ENCODE measurements at regions not wholly inside any gene's neighbourhood (a gene's known extent, or its start where the extent isn't known, plus 50 kb on each side); places are given as distances from the start of the nearest gene placed in this dataset.
"Not testable (repeated sequence)": the region's sequence is repeated elsewhere in the genome, so short reads cannot be mapped to it uniquely, and the experiment has no call there.

GRCh38 chr3:124639406-124640237 is 90.6 kb upstream of the UMPS start:
- no peaks in the 10 kb centered on the region for H3K9me3 Mint-ChIP-seq
- no peaks in the 10 kb centered on the region for H3K36me3 Mint-ChIP-seq (ENCODE audit: low read depth)
- H3K27me3 Mint-ChIP-seq = peaks cover 43% of the 10 kb centered on the region
- intact Hi-C loops (cut with micrococcal nuclease) = loop anchor here (1.0 to 2.0 kb wide), 3 partner anchors 11 to 46 kb away; no protein-coding TSS in a partner anchor
- peak; percentile 78 for DNase-seq
- peak overlapping the region; percentile 76 for H3K27ac Mint-ChIP-seq
- peaks cover 41% of the 10 kb centered on the region for H3K4me1 Mint-ChIP-seq
- peak overlapping the region; percentile 74 for H3K4me3 Mint-ChIP-seq

GRCh38 chr3:124640635-124641306 is 89.5 kb upstream of the UMPS start:
- peaks cover 43% of the 10 kb centered on the region for H3K27me3 Mint-ChIP-seq
- H3K4me1 Mint-ChIP-seq = peaks cover 36% of the 10 kb centered on the region
- no peaks in the 10 kb centered on the region for H3K36me3 Mint-ChIP-seq (ENCODE audit: low read depth)
- no peak for DNase-seq
- H3K4me3 Mint-ChIP-seq = peak overlapping the region; percentile 74
- intact Hi-C loops (cut with micrococcal nuclease) = loop anchor here (1.0 kb wide), 1 partner anchor 10 kb away; no protein-coding TSS in a partner anchor
- H3K9me3 Mint-ChIP-seq = no peaks in the 10 kb centered on the region
- H3K27ac Mint-ChIP-seq = no peak overlapping the region

- no peak overlapping the region for H3K4me3 Mint-ChIP-seq
- H3K36me3 Mint-ChIP-seq (ENCODE audit: low read depth) = no peaks in the 10 kb centered on the region
- intact Hi-C loops (cut with micrococcal nuclease) = no loop called here
- H3K4me1 Mint-ChIP-seq = peaks cover 24% of the 10 kb centered on the region
- no peaks in the 10 kb centered on the region for H3K9me3 Mint-ChIP-seq
- H3K27me3 Mint-ChIP-seq = peaks cover 46% of the 10 kb centered on the region
- no peak overlapping the region for H3K27ac Mint-ChIP-seq
- no peak for DNase-seq
These were observed 86.8 kb upstream of the UMPS start for GRCh38 chr3:124643453-124643852.

- not testable (repeated sequence) for H3K4me3 Mint-ChIP-seq, H3K9me3 Mint-ChIP-seq
These were observed 84.1 kb upstream of the UMPS start for GRCh38 chr3:124646186-124646585.

GRCh38 chr3:124648551-124648950 is 81.7 kb upstream of the UMPS start:
- H3K36me3 Mint-ChIP-seq (ENCODE audit: low read depth) = no peaks in the 10 kb centered on the region
- no peaks in the 10 kb centered on the region for H3K9me3 Mint-ChIP-seq
- no peak for DNase-seq
- intact Hi-C loops (cut with micrococcal nuclease) = no loop called here
- no peak overlapping the region for H3K4me3 Mint-ChIP-seq
- H3K27ac Mint-ChIP-seq = no peak overlapping the region
- H3K4me1 Mint-ChIP-seq = peaks cover 15% of the 10 kb centered on the region
- H3K27me3 Mint-ChIP-seq = peaks cover 43% of the 10 kb centered on the region

More at GRCh38 chr3:124646186-124646585, 84.1 kb upstream of the UMPS start:
- H3K27ac Mint-ChIP-seq; intact Hi-C loops (cut with micrococcal nuclease); DNase-seq; H3K36me3 Mint-ChIP-seq (ENCODE audit: low read depth): not testable (repeated sequence)
- H3K27me3 Mint-ChIP-seq = peaks cover 53% of the 10 kb centered on the region
- peaks cover 18% of the 10 kb centered on the region for H3K4me1 Mint-ChIP-seq

GRCh38 chr3:124650798-124651197 is 79.5 kb upstream of the UMPS start:
- DNase-seq = peak; percentile 65
- Mint-ChIP-seq H3K36me3 (ENCODE audit: low read depth) (no peaks in the 10 kb centered on the region), H3K4me3 (peak overlapping the region; percentile 6), H3K9me3 (no peaks in the 10 kb centered on the region), H3K27me3 (peaks cover 38% of the 10 kb centered on the region), H3K4me1 (peaks cover 13% of the 10 kb centered on the region), H3K27ac (peak overlapping the region; percentile 76)
- intact Hi-C loops (cut with micrococcal nuclease) = loop anchor here (1.0 kb wide), 1 partner anchor 10 kb away; no protein-coding TSS in a partner anchor

GRCh38 chr3:124651416-124651815 is 78.8 kb upstream of the UMPS start:
- H3K9me3 Mint-ChIP-seq; intact Hi-C loops (cut with micrococcal nuclease); DNase-seq; H3K36me3 Mint-ChIP-seq (ENCODE audit: low read depth); H3K4me3 Mint-ChIP-seq: not testable (repeated sequence)
- Mint-ChIP-seq H3K27ac (peak overlapping the region; percentile 30), H3K27me3 (peaks cover 39% of the 10 kb centered on the region), H3K4me1 (peaks cover 13% of the 10 kb centered on the region)

- Mint-ChIP-seq H3K9me3 (no peaks in the 10 kb centered on the region), H3K36me3 (ENCODE audit: low read depth) (no peaks in the 10 kb centered on the region), H3K4me1 (peaks cover 13% of the 10 kb centered on the region), H3K27me3 (peaks cover 39% of the 10 kb centered on the region), H3K27ac (peak overlapping the region; percentile 30), H3K4me3 (no peak overlapping the region)
- no peak for DNase-seq
- intact Hi-C loops (cut with micrococcal nuclease) = no loop called here
These were observed 78.2 kb upstream of the UMPS start for GRCh38 chr3:124652009-124652408.

GRCh38 chr3:124653071-124653796 is 77.0 kb upstream of the UMPS start:
- Mint-ChIP-seq H3K36me3 (ENCODE audit: low read depth) (no peaks in the 10 kb centered on the region), H3K27ac (no peak overlapping the region), H3K4me3 (no peak overlapping the region), H3K9me3 (no peaks in the 10 kb centered on the region), H3K27me3 (peaks cover 38% of the 10 kb centered on the region), H3K4me1 (peaks cover 13% of the 10 kb centered on the region)
- no peak for DNase-seq
- intact Hi-C loops (cut with micrococcal nuclease) = no loop called here

- peaks cover 13% of the 10 kb centered on the region for H3K4me1 Mint-ChIP-seq
- H3K27ac Mint-ChIP-seq = no peak overlapping the region
- no peaks in the 10 kb centered on the region for H3K9me3 Mint-ChIP-seq
- no peak for DNase-seq
- no peak overlapping the region for H3K4me3 Mint-ChIP-seq
- no peaks in the 10 kb centered on the region for H3K36me3 Mint-ChIP-seq (ENCODE audit: low read depth)
- intact Hi-C loops (cut with micrococcal nuclease) = no loop called here
- H3K27me3 Mint-ChIP-seq = peaks cover 34% of the 10 kb centered on the region
These were observed 76.3 kb upstream of the UMPS start for GRCh38 chr3:124653797-124654469.

GRCh38 chr3:124654470-124654845 is 75.8 kb upstream of the UMPS start:
- H3K4me3 Mint-ChIP-seq = no peak overlapping the region
- no peak for DNase-seq
- intact Hi-C loops (cut with micrococcal nuclease) = no loop called here
- H3K36me3 Mint-ChIP-seq (ENCODE audit: low read depth) = no peaks in the 10 kb centered on the region
- peaks cover 13% of the 10 kb centered on the region for H3K4me1 Mint-ChIP-seq
- H3K9me3 Mint-ChIP-seq = no peaks in the 10 kb centered on the region
- no peak overlapping the region for H3K27ac Mint-ChIP-seq
- H3K27me3 Mint-ChIP-seq = peaks cover 31% of the 10 kb centered on the region

- intact Hi-C loops (cut with micrococcal nuclease) = no loop called here
- no peak for DNase-seq
- peaks cover 31% of the 10 kb centered on the region for H3K27me3 Mint-ChIP-seq
- peaks cover 5% of the 10 kb centered on the region for H3K4me1 Mint-ChIP-seq
- H3K9me3 Mint-ChIP-seq = no peaks in the 10 kb centered on the region
- H3K36me3 Mint-ChIP-seq (ENCODE audit: low read depth) = no peaks in the 10 kb centered on the region
- H3K27ac Mint-ChIP-seq = no peak overlapping the region
- no peak overlapping the region for H3K4me3 Mint-ChIP-seq
These were observed 73.7 kb upstream of the UMPS start for GRCh38 chr3:124656531-124656930.

- Mint-ChIP-seq H3K36me3 (ENCODE audit: low read depth) (no peaks in the 10 kb centered on the region), H3K4me3 (no peak overlapping the region), H3K27me3 (peaks cover 35% of the 10 kb centered on the region), H3K27ac (no peak overlapping the region), H3K9me3 (no peaks in the 10 kb centered on the region), H3K4me1 (peaks cover 5% of the 10 kb centered on the region)
- intact Hi-C loops (cut with micrococcal nuclease) = no loop called here
- DNase-seq = no peak
These were observed 73.1 kb upstream of the UMPS start for GRCh38 chr3:124657138-124657537.

All from activated CD4-positive, alpha-beta T cell treated with anti-CD3 and anti-CD28 coated beads, Interleukin-2, amount 10 ng/mL, durations not matched to agents 24 days and 14 days (primary cell).